H1 (cell line): ENCODE measurements at regions not wholly inside any gene's neighbourhood (a gene's known extent, or its start where the extent isn't known, plus 50 kb on each side); places are given as distances from the start of the nearest gene placed in this dataset.

Experiments used
- CTCF ChIA-PET: fragments of 300-600 bp; sonication (Branson Sonifier 250); formaldehyde crosslinking; loops from one replicate; lab custom pipeline; 2021; ENCODE audit not compliant: partially characterized antibody; lab: Charles Lee
- POLR2A ChIA-PET: fragments of 300-600 bp; sonication (Branson Sonifier 250); formaldehyde crosslinking; loops from one replicate; lab custom pipeline; 2021; ENCODE audit warnings: inconsistent platforms; ENCODE audit not compliant: partially characterized antibody; lab: Charles Lee
- DNase-seq, 2 experiments: peaks; one replicate each; pipeline versions ENCODE4 v3.0.0 to v3.0.0-alpha.2; 2010 to 2022; ENCODE audit warnings: low spot score in 2 of 2, low read depth in 1 of 2, mixed read lengths in 1 of 2
- FAIRE-seq: peaks from 2 replicates; lab custom pipeline; 2011; peaks lifted over from hg19 to GRCh38; lab: Jason Lieb, UNC
- H2AFZ ChIP-seq: 2 replicates; pipeline ENCODE4 v1.8.1; 2012; ENCODE audit warnings: low read length, inconsistent platforms
- H2AK5ac ChIP-seq: 2 replicates; pipeline ENCODE4 v1.6.1; 2013; ENCODE audit warnings: low read depth, low read length
- H2BK120ac ChIP-seq: replicated peaks from 2 replicates; pipeline ENCODE3; 2013; ENCODE audit warnings: low read depth, low read length, inconsistent platforms
- H2BK12ac ChIP-seq: 2 replicates; pipeline ENCODE4 v1.6.1; 2013; ENCODE audit warnings: low read depth, low read length
- H2BK15ac ChIP-seq: 2 replicates; pipeline ENCODE4 v1.6.1; 2013; ENCODE audit warnings: low read length
- H2BK20ac ChIP-seq: 2 replicates; pipeline ENCODE4 v1.6.1; 2013; ENCODE audit warnings: low read length
- H2BK5ac ChIP-seq: 2 replicates; pipeline ENCODE4 v1.6.1; 2013; ENCODE audit warnings: low read depth, low read length
- H3K14ac ChIP-seq: 2 replicates; pipeline ENCODE4 v1.6.1; 2013; ENCODE audit warnings: inconsistent platforms; ENCODE audit not compliant: insufficient read length
- H3K18ac ChIP-seq: 2 replicates; pipeline ENCODE4 v1.6.1; 2013; ENCODE audit warnings: low read length; ENCODE audit errors: extremely low read depth
- H3K23ac ChIP-seq: 2 replicates; pipeline ENCODE4 v1.6.1; 2013; ENCODE audit warnings: inconsistent platforms; ENCODE audit not compliant: insufficient read length
- H3K23me2 ChIP-seq: 2 replicates; pipeline ENCODE4 v1.6.1; 2013; ENCODE audit warnings: low read depth, low read length
- H3K27ac ChIP-seq: 2 replicates; pipeline ENCODE4 v1.6.1; 2011; ENCODE audit warnings: low read depth, low read length, inconsistent platforms
- H3K27me3 ChIP-seq, 4 experiments: replicated peaks in 1 of 4; 1 replicate in 1 of 4; 2 replicates in 3 of 4; pipeline versions ENCODE4 v1.6.1 to v1.8.1; 2011 to 2013; ENCODE audit warnings: low read length in 3 of 4, mild to moderate bottlenecking in 3 of 4, inconsistent platforms in 2 of 4, mixed read lengths in 2 of 4, moderate library complexity in 1 of 4; ENCODE audit not compliant: control insufficient read depth in 3 of 4, insufficient read depth in 3 of 4; ENCODE audit errors: extremely low read depth in 1 of 4
- H3K36me3 ChIP-seq, 4 experiments: 2 replicates each; pipeline versions ENCODE4 v1.6.1 to v1.8.1; 2011 to 2013; ENCODE audit warnings: mild to moderate bottlenecking in 4 of 4, low read length in 3 of 4, moderate library complexity in 2 of 4, control low read depth in 1 of 4, inconsistent platforms in 1 of 4; ENCODE audit not compliant: insufficient read depth in 4 of 4, control insufficient read depth in 2 of 4
- H3K4ac ChIP-seq: replicated peaks from 2 replicates; pipeline ENCODE3; 2013; ENCODE audit warnings: low read length, low read depth, mixed read lengths, inconsistent platforms; ENCODE audit not compliant: insufficient read length
- H3K4me1 ChIP-seq, 4 experiments: replicated peaks in 1 of 4; 1 replicate in 1 of 4; 2 replicates in 3 of 4; pipeline versions ENCODE4 v1.6.1 to v1.8.1; 2011 to 2013; ENCODE audit warnings: low read length in 3 of 4, inconsistent platforms in 2 of 4, mixed read lengths in 1 of 4; ENCODE audit not compliant: insufficient read depth in 4 of 4, control insufficient read depth in 3 of 4
- H3K4me2 ChIP-seq, 2 experiments: 2 replicates each; pipeline versions ENCODE4 v1.6.1 to v1.8.1; 2011 to 2013; ENCODE audit warnings: low read depth in 2 of 2, low read length in 2 of 2, control low read depth in 1 of 2, inconsistent platforms in 1 of 2, mild to moderate bottlenecking in 1 of 2; ENCODE audit not compliant: insufficient read depth in 1 of 2
- H3K4me3 ChIP-seq, 4 experiments: fragments of 200-600, 300-600 bp in 1 of 4; sonication (generic), shearing (Covaris generic), sonication (Bioruptor Twin) in 1 of 4; 2 replicates each; pipeline versions ENCODE4 v1.5.1 to v1.8.1; 2011 to 2016; ENCODE audit warnings: low read length in 4 of 4, low read depth in 3 of 4, control low read depth in 2 of 4, inconsistent platforms in 2 of 4, mild to moderate bottlenecking in 2 of 4, mixed read lengths in 1 of 4, moderate library complexity in 1 of 4; ENCODE audit not compliant: insufficient read depth in 2 of 4; ENCODE audit errors: extremely low read depth in 1 of 4
- H3K56ac ChIP-seq: replicated peaks from 2 replicates; pipeline ENCODE3; 2013; ENCODE audit warnings: low read depth, mild to moderate bottlenecking, mixed read lengths, low read length, inconsistent platforms; ENCODE audit not compliant: insufficient read length
- H3K79me1 ChIP-seq: 2 replicates; pipeline ENCODE4 v1.6.1; 2013; ENCODE audit warnings: low read depth, low read length, control low read depth
- H3K79me2 ChIP-seq, 2 experiments: 2 replicates each; pipeline versions ENCODE4 v1.6.1 to v1.8.1; 2012 to 2013; ENCODE audit warnings: low read length in 2 of 2, mild to moderate bottlenecking in 2 of 2, inconsistent platforms in 1 of 2; ENCODE audit not compliant: insufficient read depth in 2 of 2, control insufficient read depth in 1 of 2
- H3K9ac ChIP-seq, 4 experiments: replicated peaks in 1 of 4; 1 replicate in 1 of 4; 2 replicates in 3 of 4; pipeline versions ENCODE4 v1.6.1 to v1.8.1; 2011 to 2013; ENCODE audit warnings: low read depth in 3 of 4, low read length in 3 of 4, control low read depth in 2 of 4, mild to moderate bottlenecking in 2 of 4, moderate library complexity in 2 of 4, inconsistent platforms in 1 of 4; ENCODE audit errors: extremely low read depth in 1 of 4
- H3K9me3 ChIP-seq, 2 experiments: 2 replicates each; pipeline versions ENCODE4 v1.6.1 to v1.8.1; 2012 to 2013; ENCODE audit warnings: mild to moderate bottlenecking in 2 of 2, moderate library complexity in 2 of 2, control low read depth in 1 of 2, inconsistent platforms in 1 of 2, low read depth in 1 of 2, low read length in 1 of 2, mixed read lengths in 1 of 2; ENCODE audit not compliant: insufficient read depth in 2 of 2
- H4K20me1 ChIP-seq, 2 experiments: replicated peaks in 1 of 2; 2 replicates each; pipeline versions ENCODE3 to v1.8.1; 2011 to 2013; ENCODE audit warnings: inconsistent platforms in 2 of 2, low read length in 2 of 2, mild to moderate bottlenecking in 1 of 2; ENCODE audit not compliant: insufficient read depth in 2 of 2, control insufficient read depth in 1 of 2
- H4K5ac ChIP-seq: 2 replicates; pipeline ENCODE4 v1.6.1; 2013; ENCODE audit warnings: low read length, low read depth, mixed read lengths, inconsistent platforms; ENCODE audit not compliant: insufficient read length
- H4K8ac ChIP-seq: 2 replicates; pipeline ENCODE4 v1.8.0; 2013; ENCODE audit warnings: mild to moderate bottlenecking, moderate library complexity, low read length, inconsistent platforms; ENCODE audit not compliant: insufficient read depth; ENCODE audit errors: extremely low read depth
- H4K91ac ChIP-seq: replicated peaks from 2 replicates; pipeline ENCODE3; 2013; ENCODE audit warnings: low read length, mixed read lengths, inconsistent platforms; ENCODE audit not compliant: insufficient read length
- ASH2L ChIP-seq: fragments of 200-600, 300-600 bp; sonication (generic); IDR thresholded peaks from one replicate; pipeline ENCODE4 v1.7.1; 2017; ENCODE audit warnings: low read length
- BCL11A ChIP-seq, 2 experiments: IDR thresholded peaks; one replicate each; pipeline ENCODE4 v1.6.1; 2011; ENCODE audit warnings: low read depth in 2 of 2, low read length in 2 of 2, mild to moderate bottlenecking in 2 of 2
- CREB1 ChIP-seq: IDR thresholded peaks from 2 replicates; pipeline ENCODE4 v1.6.1; 2012; ENCODE audit warnings: inconsistent platforms
- CTBP2 ChIP-seq: IDR thresholded peaks from 2 replicates; pipeline ENCODE4 v1.7.0; 2011; ENCODE audit warnings: borderline replicate concordance, mild to moderate bottlenecking, moderate library complexity, mixed read lengths, low read length; ENCODE audit not compliant: insufficient read depth, insufficient read length
- KDM1A ChIP-seq: fragments of 200-600, 300-600 bp; sonication (generic); IDR thresholded peaks from 2 replicates; pipeline ENCODE4 v1.7.1; 2016; ENCODE audit warnings: mild to moderate bottlenecking, low read length, borderline replicate concordance
- NANOG ChIP-seq: IDR thresholded peaks from 2 replicates; pipeline ENCODE4 v1.6.1; 2011; ENCODE audit warnings: low read length, low read depth, mild to moderate bottlenecking, inconsistent platforms; ENCODE audit not compliant: insufficient read depth, poor library complexity, severe bottlenecking
- NRF1 ChIP-seq: IDR thresholded peaks from 2 replicates; pipeline ENCODE4 v1.6.1; 2011; ENCODE audit warnings: mild to moderate bottlenecking, low read depth, low read length, improper control_type of control experiment
- SIN3A ChIP-seq, 2 experiments: IDR thresholded peaks in 1 of 2; conservative IDR thresholded peaks in 1 of 2; 2 replicates each; pipeline ENCODE4 v1.6.1; 2011 to 2012; ENCODE audit warnings: low read length in 2 of 2, improper control_type of control experiment in 1 of 2, low read depth in 1 of 2, mild to moderate bottlenecking in 1 of 2
- SP4 ChIP-seq: IDR thresholded peaks from 2 replicates; pipeline ENCODE4 v1.6.1; 2012; ENCODE audit warnings: low read length, inconsistent platforms
- ZNF274 ChIP-seq: IDR thresholded peaks from 2 replicates; pipeline ENCODE4 v1.7.0; 2012; ENCODE audit warnings: low read length, borderline replicate concordance; ENCODE audit errors: extremely low read depth
- WGBS, 2 experiments: shearing (Covaris generic) in 1 of 2; methylation state at CpG; one replicate each; pipeline versions ENCODE4 v1.1.6 to v1.1.7; 2013 to 2015; ENCODE audit warnings: low lambda C conversion rate in 2 of 2, mixed read lengths in 2 of 2, inconsistent platforms in 1 of 2, low coverage in 1 of 2, missing lambda C conversion rate in 1 of 2; ENCODE audit not compliant: insufficient replicate concordance in 2 of 2, insufficient coverage in 1 of 2, insufficient read length in 1 of 2; ENCODE audit errors: extremely low coverage in 1 of 2, missing lambda C conversion rate in 1 of 2; 5-methylcytosine and 5-hydroxymethylcytosine counted together
- TF ChIP-seq, protein P1 (sequence below), 3 experiments: IDR thresholded peaks; 1 replicate in 2 of 3; 2 replicates in 1 of 3; pipeline versions ENCODE4 v1.5.1 to v1.6.1; 2011; ENCODE audit warnings: low read length in 3 of 3, mild to moderate bottlenecking in 3 of 3, inconsistent platforms in 2 of 3, low read depth in 1 of 3, moderate library complexity in 1 of 3; ENCODE audit not compliant: insufficient read depth in 1 of 3; ENCODE audit errors: control extremely low read depth in 1 of 3
- TF ChIP-seq, protein P2 (sequence below): IDR thresholded peaks from 2 replicates; pipeline ENCODE4 v1.6.1; 2012; ENCODE audit warnings: inconsistent platforms

GRCh38 chr9:107929443-107929842 is 439.9 kb upstream of the KLF4 start:
- no peak overlapping the region for H3K23ac ChIP-seq
- H3K9ac ChIP-seq, result no peak overlapping the region
- ChIA-PET CTCF (interaction anchor here (1.4 kb wide), 1 partner anchor 10 kb away, joined by 5 read pairs; no protein-coding TSS in a partner anchor), POLR2A (no interaction called here)
- H3K79me2 ChIP-seq, result no peaks in the 10 kb centered on the region
- no peak overlapping the region for H2BK120ac ChIP-seq
- no peak overlapping the region for H4K91ac ChIP-seq
- no peaks in the 10 kb centered on the region for H3K79me1 ChIP-seq
- no peak overlapping the region for H3K18ac ChIP-seq
- no peak overlapping the region for H2AFZ ChIP-seq
- no peak for DNase-seq
- no peak overlapping the region for H2AK5ac ChIP-seq
- no peak overlapping the region for H3K27ac ChIP-seq
- no peak overlapping the region for H2BK12ac ChIP-seq
- H3K14ac ChIP-seq, result no peak overlapping the region
- no peak overlapping the region for H2BK15ac ChIP-seq
- no peak overlapping the region for H3K4ac ChIP-seq
- no peak overlapping the region for H4K5ac ChIP-seq
- WGBS, 2 experiments, result 94% methylated on average over 3 of the region's 3 CpGs; no CpG with 5 or more reads in 1 of the 2 experiments
- H2BK20ac ChIP-seq, result no peak overlapping the region
- no peaks in the 10 kb centered on the region for H3K4me1 ChIP-seq
- no peak for FAIRE-seq
- no peaks in the 10 kb centered on the region for H3K27me3 ChIP-seq
- no peak overlapping the region for H3K56ac ChIP-seq
- no peaks in the 10 kb centered on the region for H3K36me3 ChIP-seq
- H4K20me1 ChIP-seq, result no peaks in the 10 kb centered on the region
- no peak overlapping the region for H4K8ac ChIP-seq
- H2BK5ac ChIP-seq, result no peak overlapping the region
- no peaks in the 10 kb centered on the region for H3K9me3 ChIP-seq
- no peak overlapping the region for H3K4me2 ChIP-seq
- H3K23me2 ChIP-seq, result no peaks in the 10 kb centered on the region
- H3K4me3 ChIP-seq, result no peak overlapping the region
- TF ChIP-seq ASH2L (no peak), NRF1 (no peak), SIN3A (conservative IDR thresholded peaks at IDR 0.05 in 1 of 2, IDR thresholded peaks at IDR 0.05 in 1 of 2; ENCODE audit: low read depth in 1 of 2, low read length in 2 of 2) (no peak), KDM1A (no peak), ZNF274 (no peak), CTBP2 (no peak), BCL11A (IDR thresholded peaks at IDR 0.05; ENCODE audit: low read depth in 2 of 2, low read length in 2 of 2) (no peak), SP4 (no peak), NANOG (no peak), CREB1 (no peak)
- TF ChIP-seq, protein P1, sequence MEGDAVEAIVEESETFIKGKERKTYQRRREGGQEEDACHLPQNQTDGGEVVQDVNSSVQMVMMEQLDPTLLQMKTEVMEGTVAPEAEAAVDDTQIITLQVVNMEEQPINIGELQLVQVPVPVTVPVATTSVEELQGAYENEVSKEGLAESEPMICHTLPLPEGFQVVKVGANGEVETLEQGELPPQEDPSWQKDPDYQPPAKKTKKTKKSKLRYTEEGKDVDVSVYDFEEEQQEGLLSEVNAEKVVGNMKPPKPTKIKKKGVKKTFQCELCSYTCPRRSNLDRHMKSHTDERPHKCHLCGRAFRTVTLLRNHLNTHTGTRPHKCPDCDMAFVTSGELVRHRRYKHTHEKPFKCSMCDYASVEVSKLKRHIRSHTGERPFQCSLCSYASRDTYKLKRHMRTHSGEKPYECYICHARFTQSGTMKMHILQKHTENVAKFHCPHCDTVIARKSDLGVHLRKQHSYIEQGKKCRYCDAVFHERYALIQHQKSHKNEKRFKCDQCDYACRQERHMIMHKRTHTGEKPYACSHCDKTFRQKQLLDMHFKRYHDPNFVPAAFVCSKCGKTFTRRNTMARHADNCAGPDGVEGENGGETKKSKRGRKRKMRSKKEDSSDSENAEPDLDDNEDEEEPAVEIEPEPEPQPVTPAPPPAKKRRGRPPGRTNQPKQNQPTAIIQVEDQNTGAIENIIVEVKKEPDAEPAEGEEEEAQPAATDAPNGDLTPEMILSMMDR (IDR thresholded peaks at IDR 0.05; ENCODE audit: control extremely low read depth in 1 of 3, insufficient read depth in 1 of 3, low read depth in 1 of 3, low read length in 3 of 3), result no peak
- TF ChIP-seq, protein P2, sequence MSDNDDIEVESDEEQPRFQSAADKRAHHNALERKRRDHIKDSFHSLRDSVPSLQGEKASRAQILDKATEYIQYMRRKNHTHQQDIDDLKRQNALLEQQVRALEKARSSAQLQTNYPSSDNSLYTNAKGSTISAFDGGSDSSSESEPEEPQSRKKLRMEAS, result no peak
